OCI-LY3 (cell line): ENCODE measurements at regions not wholly inside any gene's neighbourhood (a gene's known extent, or its start where the extent isn't known, plus 50 kb on each side); places are given as distances from the start of the nearest gene placed in this dataset.

Experiments used
- CTCF ChIP-seq: fragments of 200-600, 300-600 bp; sonication (generic); IDR thresholded peaks from 2 replicates; pipeline ENCODE4 v1.5.1; 2014; ENCODE audit warnings: antibody characterized with exemption, low read length, low read depth
- EZH2phosphoT487 ChIP-seq: fragments of 200-600 bp; shearing (Covaris generic); IDR thresholded peaks from 2 replicates; pipeline ENCODE4 v1.6.1; 2018; ENCODE audit warnings: antibody characterized with exemption, mixed run types, low read depth

GRCh38 chr13:73943965-73944233, 190.3 kb downstream of the KLF12 start:
- no peak for TF ChIP-seq CTCF
- TF ChIP-seq EZH2phosphoT487, result no peak
